ENCODE measurements at regions not wholly inside any gene's neighbourhood (a gene's known extent, or its start where the extent isn't known, plus 50 kb on each side); places are given as distances from the start of the nearest gene placed in this dataset.
"Not testable (repeated sequence)": the region's sequence is repeated elsewhere in the genome, so short reads cannot be mapped to it uniquely, and the experiment has no call there.

GRCh38 chr6:159527351-159527750 is 165.7 kb downstream of the SOD2 start:
- H3K4me1 ChIP-seq (ENCODE audit: insufficient read depth, poor library complexity, severe bottlenecking), result no peaks in the 10 kb centered on the region
- H3K4me3 ChIP-seq (ENCODE audit: severe bottlenecking), result no peak overlapping the region
- no peak for TF ChIP-seq CTCF (IDR thresholded peaks at IDR 0.05; ENCODE audit: poor library complexity, severe bottlenecking)
- no peaks in the 10 kb centered on the region for H3K9me3 ChIP-seq (ENCODE audit: severe bottlenecking)
- no peak overlapping the region for H3K27ac ChIP-seq (ENCODE audit: poor library complexity, severe bottlenecking)
- DNase-seq (ENCODE audit: low spot score), result no peak
- H3K27me3 ChIP-seq (ENCODE audit: insufficient read depth, poor library complexity, severe bottlenecking), result no peaks in the 10 kb centered on the region
- H3K36me3 ChIP-seq (ENCODE audit: low read depth), result no peaks in the 10 kb centered on the region
- ATAC-seq (ENCODE audit: low read depth), result no peak

- no peak for TF ChIP-seq CTCF (IDR thresholded peaks at IDR 0.05; ENCODE audit: poor library complexity, severe bottlenecking)
Measured at GRCh38 chr6:159525445-159526025, 167.5 kb downstream of the SOD2 start.

DNA sequence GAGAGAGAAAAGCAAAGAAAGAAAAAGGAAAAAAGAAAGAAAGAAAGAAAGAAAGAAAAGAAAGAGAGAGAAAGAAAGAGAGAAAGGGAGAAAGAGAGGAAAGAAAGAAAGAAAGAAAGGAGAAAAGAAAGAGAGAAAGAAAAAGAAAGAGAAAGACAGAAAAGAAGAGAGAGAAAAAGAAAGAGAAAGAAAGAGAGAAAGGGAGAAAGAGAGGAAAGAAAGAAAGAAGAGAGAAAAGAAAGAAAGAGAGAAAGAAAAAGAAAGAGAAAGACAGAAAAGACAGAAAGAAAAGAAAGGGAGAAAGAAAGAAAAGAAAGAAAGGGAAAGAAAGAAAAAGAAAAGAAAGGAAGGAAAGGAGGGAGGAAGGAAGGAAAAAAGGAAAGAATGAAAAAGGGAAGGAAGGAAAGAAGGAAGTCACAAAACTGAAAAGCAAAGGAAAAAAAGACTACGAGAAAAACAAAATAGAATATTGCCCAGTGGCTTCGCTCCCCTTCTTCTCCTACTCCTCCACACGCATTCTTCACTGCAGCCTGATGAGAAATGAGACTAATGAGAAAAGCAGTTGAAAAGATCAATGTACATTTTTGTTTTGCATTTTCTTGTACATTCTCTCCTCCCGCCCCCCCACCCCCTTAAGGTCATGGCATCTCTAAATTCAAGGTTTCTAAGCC is 170.0 kb downstream of the SOD2 start:
- no peaks in the 10 kb centered on the region for H3K4me1 ChIP-seq (ENCODE audit: insufficient read depth, poor library complexity, severe bottlenecking)
- H3K27ac ChIP-seq (ENCODE audit: poor library complexity, severe bottlenecking), result no peak overlapping the region
- ATAC-seq (ENCODE audit: low read depth) (no peak), DNase-seq (ENCODE audit: low spot score) (no peak)
- no peaks in the 10 kb centered on the region for H3K36me3 ChIP-seq (ENCODE audit: low read depth)
- no peaks in the 10 kb centered on the region for H3K9me3 ChIP-seq (ENCODE audit: severe bottlenecking)
- H3K4me3 ChIP-seq (ENCODE audit: severe bottlenecking), result no peak overlapping the region
- no peaks in the 10 kb centered on the region for H3K27me3 ChIP-seq (ENCODE audit: insufficient read depth, poor library complexity, severe bottlenecking)
- TF ChIP-seq CTCF (IDR thresholded peaks at IDR 0.05; ENCODE audit: poor library complexity, severe bottlenecking), result no peak

More at GRCh38 chr6:159525445-159526025, 167.5 kb downstream of the SOD2 start:
- H3K4me1 ChIP-seq (ENCODE audit: insufficient read depth, poor library complexity, severe bottlenecking), result no peaks in the 10 kb centered on the region
- ATAC-seq (ENCODE audit: low read depth) (no peak), DNase-seq (ENCODE audit: low spot score) (no peak)
- no peaks in the 10 kb centered on the region for H3K36me3 ChIP-seq (ENCODE audit: low read depth)
- H3K9me3 ChIP-seq (ENCODE audit: severe bottlenecking), result no peaks in the 10 kb centered on the region
- H3K27ac ChIP-seq (ENCODE audit: poor library complexity, severe bottlenecking), result no peak overlapping the region
- H3K4me3 ChIP-seq (ENCODE audit: severe bottlenecking), result no peak overlapping the region
- no peaks in the 10 kb centered on the region for H3K27me3 ChIP-seq (ENCODE audit: insufficient read depth, poor library complexity, severe bottlenecking)

DNA sequence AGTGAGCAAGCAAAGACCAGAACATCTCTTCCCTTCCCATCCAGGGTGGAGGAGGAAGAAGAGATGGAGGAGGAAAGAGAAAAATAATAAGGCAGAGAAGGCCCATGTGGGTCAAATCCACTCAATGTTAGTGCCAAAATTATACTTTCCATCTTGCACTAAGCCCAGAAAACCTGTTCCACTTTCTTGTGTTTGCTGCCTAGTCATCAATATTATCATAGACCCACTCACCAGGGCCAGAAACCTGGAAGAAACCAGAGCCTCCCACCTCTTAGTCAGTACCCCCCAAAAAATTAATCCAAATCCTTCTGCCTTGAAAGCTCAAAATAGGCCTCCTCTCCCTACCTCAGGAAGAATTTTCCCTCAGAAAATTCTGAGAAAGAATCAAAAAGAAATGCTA is 171.1 kb downstream of the SOD2 start:
- peaks cover 3% of the 10 kb centered on the region for H3K27me3 ChIP-seq (ENCODE audit: insufficient read depth, poor library complexity, severe bottlenecking)
- no peak overlapping the region for H3K4me3 ChIP-seq (ENCODE audit: severe bottlenecking)
- TF ChIP-seq CTCF (IDR thresholded peaks at IDR 0.05; ENCODE audit: poor library complexity, severe bottlenecking), result no peak
- no peak overlapping the region for H3K27ac ChIP-seq (ENCODE audit: poor library complexity, severe bottlenecking)
- no peak for ATAC-seq (ENCODE audit: low read depth)
- DNase-seq (ENCODE audit: low spot score), result no peak
- H3K36me3 ChIP-seq (ENCODE audit: low read depth), result no peaks in the 10 kb centered on the region
- no peaks in the 10 kb centered on the region for H3K4me1 ChIP-seq (ENCODE audit: insufficient read depth, poor library complexity, severe bottlenecking)
- H3K9me3 ChIP-seq (ENCODE audit: severe bottlenecking), result no peaks in the 10 kb centered on the region

DNA sequence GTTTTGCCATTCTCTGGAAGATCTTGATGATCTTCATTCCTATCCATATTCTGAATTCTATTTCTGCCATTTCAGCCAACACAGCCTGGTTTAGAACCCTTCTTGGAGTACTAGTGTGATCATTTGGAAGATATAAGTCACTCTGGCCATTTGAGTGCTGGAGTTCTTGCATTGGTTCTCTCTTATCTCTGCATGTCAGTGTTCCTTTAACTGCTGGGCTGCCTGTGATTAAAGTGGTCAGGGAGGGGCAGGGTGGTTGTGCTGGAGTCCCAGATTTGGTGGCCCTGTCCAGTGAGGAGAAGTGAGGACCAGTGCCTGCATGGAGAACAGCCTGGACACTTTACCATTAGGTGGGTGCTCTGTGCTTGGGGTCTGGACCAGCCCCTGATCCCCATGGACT is 173.0 kb downstream of the SOD2 start:
- Histone ChIP-seq H3K27ac (ENCODE audit: poor library complexity, severe bottlenecking) (no peak overlapping the region), H3K4me1 (ENCODE audit: insufficient read depth, poor library complexity, severe bottlenecking) (no peaks in the 10 kb centered on the region), H3K9me3 (ENCODE audit: severe bottlenecking) (no peaks in the 10 kb centered on the region), H3K27me3 (ENCODE audit: insufficient read depth, poor library complexity, severe bottlenecking) (peaks cover 7% of the 10 kb centered on the region), H3K36me3 (ENCODE audit: low read depth) (no peaks in the 10 kb centered on the region), H3K4me3 (ENCODE audit: severe bottlenecking) (no peak overlapping the region)
- TF ChIP-seq CTCF (IDR thresholded peaks at IDR 0.05; ENCODE audit: poor library complexity, severe bottlenecking), result no peak
- no peak for ATAC-seq (ENCODE audit: low read depth)
- no peak for DNase-seq (ENCODE audit: low spot score)

GRCh38 chr6:159515811-159516210 is 177.2 kb downstream of the SOD2 start:
- H3K4me3 ChIP-seq (ENCODE audit: severe bottlenecking); H3K4me1 ChIP-seq (ENCODE audit: insufficient read depth, poor library complexity, severe bottlenecking); H3K27ac ChIP-seq (ENCODE audit: poor library complexity, severe bottlenecking); DNase-seq (ENCODE audit: low spot score); ATAC-seq (ENCODE audit: low read depth); H3K36me3 ChIP-seq (ENCODE audit: low read depth); H3K9me3 ChIP-seq (ENCODE audit: severe bottlenecking): not testable (repeated sequence)
- peaks cover 13% of the 10 kb centered on the region for H3K27me3 ChIP-seq (ENCODE audit: insufficient read depth, poor library complexity, severe bottlenecking)
